Ishikawa (cell line): ENCODE measurements at regions not wholly inside any gene's neighbourhood (a gene's known extent, or its start where the extent isn't known, plus 50 kb on each side); places are given as distances from the start of the nearest gene placed in this dataset.

ENCODE experiments used
- REST ChIP-seq: IDR thresholded peaks from 2 replicates; pipeline ENCODE4 v1.6.1; 2012; ENCODE audit warnings: low read depth, mild to moderate bottlenecking
- USF1 ChIP-seq: IDR thresholded peaks from 2 replicates; pipeline ENCODE4 v1.6.1; 2012

- TF ChIP-seq REST (no peak), USF1 (no peak)
These were observed 163.6 kb upstream of the ISX start for GRCh38 chr22:34902335-34902734.
